ENCODE measurements at regions not wholly inside any gene's neighbourhood (a gene's known extent, or its start where the extent isn't known, plus 50 kb on each side); places are given as distances from the start of the nearest gene placed in this dataset.

GRCh38 chr14:82504894-82505293, 971.2 kb upstream of the SEL1L start:
- BruUV-seq (replicated peaks), result no TSS peak
- H3K4me3 Mint-ChIP-seq (ENCODE audit: unreplicated experiment), result no peak overlapping the region
- no peak for TF ChIP-seq CTCF (IDR thresholded peaks at IDR 0.05; ENCODE audit: unreplicated experiment)
- ChIA-PET POLR2A (interaction anchor here (0.6 kb wide), 1 partner anchor 38 kb away, joined by 3 read pairs; no protein-coding TSS in a partner anchor), CTCF (no interaction called here)
- DNase-seq (ENCODE audit: unreplicated experiment), result no peak
- intact Hi-C loops (cut with micrococcal nuclease), result no loop called here
- no peak overlapping the region for H3K27ac Mint-ChIP-seq (ENCODE audit: low read depth, unreplicated experiment)
- no peaks in the 10 kb centered on the region for H3K36me3 Mint-ChIP-seq (ENCODE audit: insufficient read depth, unreplicated experiment)
- H3K9me3 Mint-ChIP-seq (ENCODE audit: unreplicated experiment), result no peaks in the 10 kb centered on the region
- no peaks in the 10 kb centered on the region for H3K4me1 Mint-ChIP-seq (ENCODE audit: insufficient read depth, unreplicated experiment)
- no peaks in the 10 kb centered on the region for H3K27me3 Mint-ChIP-seq (ENCODE audit: insufficient read depth, unreplicated experiment)

GRCh38 chr14:82510007-82510406, 976.4 kb upstream of the SEL1L start:
- Mint-ChIP-seq H3K4me3 (ENCODE audit: unreplicated experiment) (no peak overlapping the region), H3K4me1 (ENCODE audit: insufficient read depth, unreplicated experiment) (no peaks in the 10 kb centered on the region), H3K9me3 (ENCODE audit: unreplicated experiment) (no peaks in the 10 kb centered on the region), H3K27ac (ENCODE audit: low read depth, unreplicated experiment) (no peak overlapping the region), H3K36me3 (ENCODE audit: insufficient read depth, unreplicated experiment) (peaks cover 6% of the 10 kb centered on the region), H3K27me3 (ENCODE audit: insufficient read depth, unreplicated experiment) (no peaks in the 10 kb centered on the region)
- BruUV-seq (replicated peaks), result no TSS peak
- POLR2A ChIA-PET, result interaction anchor here (0.7 kb wide), 1 partner anchor 11 kb away, joined by 4 read pairs; no protein-coding TSS in a partner anchor
- no peak for TF ChIP-seq CTCF (IDR thresholded peaks at IDR 0.05; ENCODE audit: unreplicated experiment)
- intact Hi-C loops (cut with micrococcal nuclease), result no loop called here
- no peak for DNase-seq (ENCODE audit: unreplicated experiment)
- CTCF ChIA-PET, result no interaction called here

- Mint-ChIP-seq H3K27me3 (ENCODE audit: insufficient read depth, unreplicated experiment) (no peaks in the 10 kb centered on the region), H3K9me3 (ENCODE audit: unreplicated experiment) (no peaks in the 10 kb centered on the region), H3K4me3 (ENCODE audit: unreplicated experiment) (no peak overlapping the region), H3K27ac (ENCODE audit: low read depth, unreplicated experiment) (no peak overlapping the region), H3K36me3 (ENCODE audit: insufficient read depth, unreplicated experiment) (peaks cover 6% of the 10 kb centered on the region), H3K4me1 (ENCODE audit: insufficient read depth, unreplicated experiment) (no peaks in the 10 kb centered on the region)
- POLR2A ChIA-PET, result no interaction called here
- intact Hi-C loops (cut with micrococcal nuclease), result no loop called here
- CTCF ChIA-PET, result interaction anchor here (0.6 to 0.7 kb wide), 2 partner anchors 31 to 426 kb away, joined by 3 read pairs; no protein-coding TSS in a partner anchor
- DNase-seq (ENCODE audit: unreplicated experiment), result no peak
- no TSS peak for BruUV-seq (replicated peaks)
- TF ChIP-seq CTCF (IDR thresholded peaks at IDR 0.05; ENCODE audit: unreplicated experiment), result no peak
These were observed 977.7 kb upstream of the SEL1L start for GRCh38 chr14:82511399-82511798.

GRCh38 chr14:82520765-82521164, 987.1 kb upstream of the SEL1L start:
- no peaks in the 10 kb centered on the region for H3K36me3 Mint-ChIP-seq (ENCODE audit: insufficient read depth, unreplicated experiment)
- BruUV-seq (replicated peaks), result no TSS peak
- intact Hi-C loops (cut with micrococcal nuclease), result no loop called here
- ChIA-PET CTCF (no interaction called here), POLR2A (interaction anchor here (0.8 kb wide), 1 partner anchor 213 kb away, joined by 3 read pairs; no protein-coding TSS in a partner anchor)
- no peaks in the 10 kb centered on the region for H3K4me1 Mint-ChIP-seq (ENCODE audit: insufficient read depth, unreplicated experiment)
- no peaks in the 10 kb centered on the region for H3K27me3 Mint-ChIP-seq (ENCODE audit: insufficient read depth, unreplicated experiment)
- no peak for TF ChIP-seq CTCF (IDR thresholded peaks at IDR 0.05; ENCODE audit: unreplicated experiment)
- H3K27ac Mint-ChIP-seq (ENCODE audit: low read depth, unreplicated experiment), result no peak overlapping the region
- DNase-seq (ENCODE audit: unreplicated experiment), result no peak
- no peak overlapping the region for H3K4me3 Mint-ChIP-seq (ENCODE audit: unreplicated experiment)
- peaks cover 11% of the 10 kb centered on the region for H3K9me3 Mint-ChIP-seq (ENCODE audit: unreplicated experiment)
